CD14-positive monocyte (primary cell): ENCODE measurements at regions not wholly inside any gene's neighbourhood (a gene's known extent, or its start where the extent isn't known, plus 50 kb on each side); places are given as distances from the start of the nearest gene placed in this dataset.

ENCODE experiments used
- DNase-seq, 3 donors: peaks; one replicate each; pipeline ENCODE4 v3.0.0-alpha.2; 2011 to 2022
- H2AFZ ChIP-seq: 2 replicates; pipeline ENCODE4 v1.6.0; 2012; ENCODE audit warnings: mild to moderate bottlenecking, low read depth, low read length, inconsistent platforms; ENCODE audit not compliant: insufficient read depth, poor library complexity, severe bottlenecking
- H3K27ac ChIP-seq, 2 donors: 1 replicate in 1 of 2; 2 replicates in 1 of 2; pipeline ENCODE4 v1.5.1; 2012 to 2013; ENCODE audit warnings: low read length in 2 of 2, control low read depth in 1 of 2, inconsistent platforms in 1 of 2, low read depth in 1 of 2, mild to moderate bottlenecking in 1 of 2
- H3K27me3 ChIP-seq, 2 donors: one replicate each; pipeline versions ENCODE4 v1.6.0 to v1.6.1; 2011 to 2013; ENCODE audit warnings: low read length in 2 of 2; ENCODE audit not compliant: control insufficient read depth in 2 of 2, insufficient read depth in 2 of 2
- H3K36me3 ChIP-seq, 2 donors: replicated peaks in 1 of 2; 1 replicate in 1 of 2; 2 replicates in 1 of 2; pipeline versions ENCODE4 v1.5.1 to v1.6.1; 2012 to 2013; ENCODE audit warnings: low read length in 2 of 2, control low read depth in 1 of 2, inconsistent platforms in 1 of 2, mild to moderate bottlenecking in 1 of 2; ENCODE audit not compliant: insufficient read depth in 2 of 2, control insufficient read depth in 1 of 2
- H3K4me1 ChIP-seq, 2 donors: 1 replicate in 1 of 2; 2 replicates in 1 of 2; pipeline versions ENCODE4 v1.5.1 to v1.6.1; 2012 to 2013; ENCODE audit warnings: low read length in 2 of 2, control low read depth in 1 of 2, inconsistent platforms in 1 of 2, mild to moderate bottlenecking in 1 of 2, moderate library complexity in 1 of 2; ENCODE audit not compliant: insufficient read depth in 2 of 2, control insufficient read depth in 1 of 2
- H3K4me2 ChIP-seq: replicated peaks from 2 replicates; pipeline ENCODE3; 2012; ENCODE audit warnings: low read length, moderate library complexity, mild to moderate bottlenecking; ENCODE audit not compliant: poor library complexity, severe bottlenecking; ENCODE audit errors: extremely low read depth
- H3K4me3 ChIP-seq, 3 experiments: fragments of 200-600 bp in 1 of 3; sonication (generic) in 1 of 3; replicated peaks in 1 of 3; 1 replicate in 2 of 3; 2 replicates in 1 of 3; pipeline ENCODE4 v1.5.1; 2011 to 2013; ENCODE audit warnings: low read length in 3 of 3, mild to moderate bottlenecking in 3 of 3, control low read depth in 2 of 3, low read depth in 2 of 3, inconsistent platforms in 1 of 3, moderate library complexity in 1 of 3
- H3K79me2 ChIP-seq: 2 replicates; pipeline ENCODE4 v1.6.0; 2012; ENCODE audit warnings: mild to moderate bottlenecking, control low read depth, inconsistent platforms, low read length, moderate library complexity; ENCODE audit not compliant: insufficient read depth
- H3K9ac ChIP-seq: 2 replicates; pipeline ENCODE4 v1.6.0; 2017; ENCODE audit warnings: low read length, mild to moderate bottlenecking; ENCODE audit not compliant: insufficient read depth, poor library complexity, severe bottlenecking
- H3K9me3 ChIP-seq, 2 donors: replicated peaks in 1 of 2; 1 replicate in 1 of 2; 2 replicates in 1 of 2; pipeline versions ENCODE4 v1.5.1 to v1.6.1; 2012 to 2013; ENCODE audit warnings: low read length in 2 of 2, control low read depth in 1 of 2; ENCODE audit not compliant: control insufficient read depth in 1 of 2, insufficient read depth in 1 of 2
- H4K20me1 ChIP-seq: 2 replicates; pipeline ENCODE4 v1.6.0; 2012; ENCODE audit warnings: mild to moderate bottlenecking, low read length, control low read depth, moderate library complexity; ENCODE audit not compliant: insufficient read depth
- H3K27ac Mint-ChIP-seq, 7 donors: one replicate each; pipeline ENCODE4 v1.8.0; 2020; ENCODE audit warnings: mild to moderate bottlenecking in 7 of 7, mixed read lengths in 7 of 7, moderate library complexity in 6 of 7, inconsistent platforms in 2 of 7
- H3K27me3 Mint-ChIP-seq, 3 donors: one replicate each; pipeline ENCODE4 v1.8.0; 2021 to 2022; ENCODE audit warnings: low read depth in 3 of 3, mild to moderate bottlenecking in 3 of 3, mixed read lengths in 3 of 3, moderate library complexity in 3 of 3, inconsistent platforms in 1 of 3
- H3K36me3 Mint-ChIP-seq, 2 donors: one replicate each; pipeline ENCODE4 v1.8.0; 2020; ENCODE audit warnings: mixed read lengths in 2 of 2, inconsistent platforms in 1 of 2, mild to moderate bottlenecking in 1 of 2
- H3K4me1 Mint-ChIP-seq: one replicate; pipeline ENCODE4 v1.8.0; 2020; ENCODE audit warnings: mild to moderate bottlenecking, mixed read lengths
- H3K4me3 Mint-ChIP-seq, 2 donors: one replicate each; pipeline ENCODE4 v1.8.0; 2020; ENCODE audit warnings: mild to moderate bottlenecking in 2 of 2, mixed read lengths in 2 of 2, moderate library complexity in 1 of 2
- H3K9me3 Mint-ChIP-seq, 7 donors: one replicate each; pipeline ENCODE4 v1.8.0; 2020 to 2022; ENCODE audit warnings: mixed read lengths in 7 of 7, mild to moderate bottlenecking in 6 of 7, moderate library complexity in 6 of 7, inconsistent platforms in 2 of 7
- CTCF ChIP-seq: fragments of 200-600 bp; IDR thresholded peaks from one replicate; pipeline ENCODE4 v1.8.0; 2022; ENCODE audit warnings: antibody characterized with exemption, mild to moderate bottlenecking
- WGBS: methylation state at CpG from one replicate; pipeline ENCODE4 v1.1.5; 2013; ENCODE audit warnings: missing lambda C conversion rate; ENCODE audit not compliant: insufficient coverage; 5-methylcytosine and 5-hydroxymethylcytosine counted together
- intact Hi-C, 2 donors: fragments of 100-400 bp; cut with micrococcal nuclease; formaldehyde crosslinking; loops; one replicate each; pipeline versions ENCODE4 v1.15.0 to v1.15.1; 2023

DNA sequence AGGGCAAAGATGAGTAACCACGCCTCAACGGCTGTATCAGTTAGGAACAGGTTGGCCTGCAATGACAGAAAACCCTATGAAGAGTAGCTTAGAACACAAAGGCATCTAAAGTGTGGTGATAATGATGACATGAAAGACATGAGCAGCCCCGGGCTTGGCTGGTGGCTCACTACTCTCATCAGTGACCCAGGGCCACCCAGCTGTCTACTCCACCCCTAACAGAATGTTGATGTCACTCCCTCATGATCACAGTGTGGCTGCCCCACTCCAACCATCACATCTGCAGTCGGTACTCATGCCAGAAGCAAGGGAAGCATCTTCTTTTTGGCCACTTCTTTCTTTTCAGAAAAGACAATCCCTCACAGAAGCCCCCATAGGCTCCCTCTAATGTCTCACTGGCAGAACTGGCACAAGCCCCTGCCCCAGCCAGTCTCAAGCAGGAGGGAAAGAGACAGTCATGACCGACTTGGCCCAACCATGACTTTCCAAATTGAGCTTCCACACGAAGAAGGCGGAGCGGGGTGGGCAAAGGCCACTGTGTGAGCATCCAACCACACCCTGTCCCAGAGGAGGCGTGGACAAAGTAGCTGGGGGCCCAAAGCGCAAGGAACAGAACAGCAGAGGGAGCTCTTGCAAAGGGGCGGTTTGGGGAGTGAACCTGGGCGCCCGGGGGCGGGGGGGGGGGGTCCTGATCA is 72.0 kb upstream of the IQSEC1 start:
- 71% methylated on average over 8 of the region's 14 CpGs for WGBS
- no peak overlapping the region for H3K4me3 ChIP-seq
- peaks cover 0 to 4% (median 0%) of the 10 kb centered on the region in 7 donors for H3K9me3 Mint-ChIP-seq
- no peak overlapping the region for H3K27ac ChIP-seq
- H3K4me1 Mint-ChIP-seq = peaks cover 8% of the 10 kb centered on the region
- intact Hi-C loops = no loop called here
- H3K27me3 Mint-ChIP-seq = peaks cover 3 to 4% (median 4%) of the 10 kb centered on the region in 3 donors
- H3K4me3 Mint-ChIP-seq = no peak overlapping the region
- no peaks in the 10 kb centered on the region for H3K27me3 ChIP-seq
- no peaks in the 10 kb centered on the region for H3K36me3 Mint-ChIP-seq
- no peak overlapping the region for H3K4me2 ChIP-seq
- H3K27ac Mint-ChIP-seq = no peak overlapping the region
- H3K4me1 ChIP-seq = peaks cover 0 to 5% of the 10 kb centered on the region in 2 donors
- H3K9ac ChIP-seq = no peak overlapping the region
- no peak for DNase-seq
- H3K79me2 ChIP-seq = no peaks in the 10 kb centered on the region
- H4K20me1 ChIP-seq = no peaks in the 10 kb centered on the region
- no peaks in the 10 kb centered on the region for H3K36me3 ChIP-seq
- no peaks in the 10 kb centered on the region for H3K9me3 ChIP-seq
- no peak for TF ChIP-seq CTCF
- no peak overlapping the region for H2AFZ ChIP-seq

- no peak overlapping the region for H3K4me2 ChIP-seq
- Mint-ChIP-seq H3K4me3 (no peak overlapping the region), H3K27ac (peak overlapping the region in 1 of 7 donors; percentile 58), H3K9me3 (peaks cover 0 to 4% (median 0%) of the 10 kb centered on the region in 7 donors), H3K36me3 (no peaks in the 10 kb centered on the region), H3K27me3 (peaks cover 3 to 8% (median 8%) of the 10 kb centered on the region in 3 donors), H3K4me1 (no peaks in the 10 kb centered on the region)
- H3K4me3 ChIP-seq = no peak overlapping the region
- peaks cover 0 to under 1% of the 10 kb centered on the region in 2 donors for H3K4me1 ChIP-seq
- no peaks in the 10 kb centered on the region for H3K27me3 ChIP-seq
- no peaks in the 10 kb centered on the region for H3K9me3 ChIP-seq
- no peaks in the 10 kb centered on the region for H3K36me3 ChIP-seq
- TF ChIP-seq CTCF = no peak
- H3K9ac ChIP-seq = no peak overlapping the region
- no peaks in the 10 kb centered on the region for H4K20me1 ChIP-seq
- H2AFZ ChIP-seq = no peak overlapping the region
- no peak overlapping the region for H3K27ac ChIP-seq
- intact Hi-C loops = no loop called here
- H3K79me2 ChIP-seq = no peaks in the 10 kb centered on the region
- no peak for DNase-seq
- 91% methylated on average over 23 of the region's 25 CpGs for WGBS
Observed at GRCh38 chr3:13144163-13145023, 71.2 kb upstream of the IQSEC1 start.
